Upper lobe of left lung (tissue), 6 donors: ENCODE measurements at regions not wholly inside any gene's neighbourhood (a gene's known extent, or its start where the extent isn't known, plus 50 kb on each side); places are given as distances from the start of the nearest gene placed in this dataset.

Experiments
- ATAC-seq, 2 donors: fragments of 200-7000 bp; cut with Tn5 transposase; one replicate each; pipeline ENCODE4 v1.9.1; 2022; ENCODE audit warnings: mild to moderate bottlenecking in 2 of 2, moderate library complexity in 2 of 2; ENCODE audit not compliant: low FRiP score in 2 of 2
- DNase-seq, 2 donors: peaks; one replicate each; pipeline ENCODE4 v3.0.0-alpha.2; 2019 to 2020
- H3K27ac ChIP-seq, 4 donors: fragments of 200-600 bp; sonication (generic); one replicate each; pipeline ENCODE4 v1.5.1; 2016 to 2019
- H3K27me3 ChIP-seq, 4 donors: fragments of 200-600 bp; sonication (generic); one replicate each; pipeline ENCODE4 v1.5.1; 2017 to 2019
- H3K36me3 ChIP-seq, 4 donors: fragments of 200-600 bp; sonication (generic); one replicate each; pipeline ENCODE4 v1.5.1; 2016 to 2019
- H3K4me1 ChIP-seq, 4 donors: fragments of 200-600 bp; sonication (generic); one replicate each; pipeline ENCODE4 v1.5.1; 2018 to 2019
- H3K4me3 ChIP-seq, 4 donors: fragments of 200-600 bp; sonication (generic); one replicate each; pipeline ENCODE4 v1.5.1; 2017 to 2019; ENCODE audit warnings: mild to moderate bottlenecking in 2 of 4, moderate library complexity in 1 of 4
- H3K9me3 ChIP-seq, 4 donors: fragments of 200-600 bp; sonication (generic); one replicate each; pipeline ENCODE4 v1.5.1; 2018 to 2019
- CTCF ChIP-seq, 6 experiments: fragments of 450-650 bp in 4 of 6; fragments of 200-600 bp in 2 of 6; sonication (generic) in 2 of 6; IDR thresholded peaks; one replicate each; pipeline ENCODE4 v1.5.1; 2016 to 2019; ENCODE audit warnings: antibody characterized with exemption in 6 of 6
- EP300 ChIP-seq, 4 donors: sonication (generic); formaldehyde crosslinking; IDR thresholded peaks; one replicate each; pipeline ENCODE4 v1.5.1; 2017; ENCODE audit warnings: antibody characterized with exemption in 4 of 4, control low read depth in 2 of 4
- POLR2A ChIP-seq, 4 donors: fragments of 450-650 bp; IDR thresholded peaks; one replicate each; pipeline ENCODE4 v1.5.1; 2016 to 2017; ENCODE audit warnings: antibody characterized with exemption in 4 of 4, mild to moderate bottlenecking in 2 of 4
- POLR2AphosphoS5 ChIP-seq, 2 donors: sonication (generic); formaldehyde crosslinking; IDR thresholded peaks; one replicate each; pipeline ENCODE4 v1.5.1; 2017; ENCODE audit warnings: antibody characterized with exemption in 2 of 2
- WGBS, 2 donors: methylation state at CpG; one replicate each; pipeline ENCODE4 v1.1.5; 2017 to 2018; 5-methylcytosine and 5-hydroxymethylcytosine counted together
- donor health status: DM: no; HTN: no; CAD: no; lungs with moderate emphysema.
- donor health status: DM: no; HTN: yes; CAD: no; lungs with severe emphysema.

- no peak for TF ChIP-seq POLR2AphosphoS5 (IDR thresholded peaks at IDR 0.05)
- Histone ChIP-seq H3K27me3 (no peaks in the 10 kb centered on the region), H3K4me3 (peak overlapping the region in 2 of 4 donors; percentile 16 to 26), H3K9me3 (no peaks in the 10 kb centered on the region), H3K36me3 (no peaks in the 10 kb centered on the region), H3K27ac (peak overlapping the region; percentile 76 to 81 (median 78)), H3K4me1 (peaks cover 39 to 51% (median 44%) of the 10 kb centered on the region in 4 donors)
- WGBS, 2 donors = 4 to 27% methylated on average over 2 of the region's 2 CpGs
- no peak for ATAC-seq
- DNase-seq = no peak
These were observed 144.1 kb upstream of the CAV2 start for GRCh38 chr7:116355424-116355765.

GRCh38 chr7:116356333-116356965 is 143.1 kb upstream of the CAV2 start:
- Histone ChIP-seq H3K36me3 (no peaks in the 10 kb centered on the region), H3K4me1 (peaks cover 39 to 51% (median 44%) of the 10 kb centered on the region in 4 donors), H3K27ac (peak overlapping the region; percentile 76 to 81 (median 78)), H3K27me3 (no peaks in the 10 kb centered on the region), H3K4me3 (no peak overlapping the region), H3K9me3 (no peaks in the 10 kb centered on the region)
- 76 to 100% methylated on average over 1 of the region's 1 CpG for WGBS, 2 donors
- ATAC-seq (no peak), DNase-seq (no peak)
- TF ChIP-seq CTCF (IDR thresholded peaks at IDR 0.05) (no peak), POLR2A (IDR thresholded peaks at IDR 0.05) (no peak), POLR2AphosphoS5 (IDR thresholded peaks at IDR 0.05) (no peak), EP300 (IDR thresholded peaks at IDR 0.05) (no peak)

- no peaks in the 10 kb centered on the region for H3K9me3 ChIP-seq
- ATAC-seq (no peak), DNase-seq (no peak)
- no peaks in the 10 kb centered on the region for H3K36me3 ChIP-seq
- 73 to 82% methylated on average over 2 of the region's 2 CpGs for WGBS, 2 donors
- H3K4me1 ChIP-seq = peaks cover 39 to 51% (median 44%) of the 10 kb centered on the region in 4 donors
- peak overlapping the region; percentile 28 to 81 (median 77) for H3K27ac ChIP-seq
- H3K4me3 ChIP-seq = no peak overlapping the region
- no peaks in the 10 kb centered on the region for H3K27me3 ChIP-seq
- no peak for TF ChIP-seq POLR2AphosphoS5 (IDR thresholded peaks at IDR 0.05)
- TF ChIP-seq CTCF (IDR thresholded peaks at IDR 0.05) = no peak
- TF ChIP-seq EP300 (IDR thresholded peaks at IDR 0.05) = no peak
- no peak for TF ChIP-seq POLR2A (IDR thresholded peaks at IDR 0.05)
These were observed 142.6 kb upstream of the CAV2 start for GRCh38 chr7:116356979-116357378.

- Histone ChIP-seq H3K4me1 (peaks cover 39 to 47% (median 41%) of the 10 kb centered on the region in 4 donors), H3K36me3 (no peaks in the 10 kb centered on the region), H3K4me3 (no peak overlapping the region), H3K9me3 (no peaks in the 10 kb centered on the region), H3K27ac (peak overlapping the region; percentile 18 to 81 (median 52)), H3K27me3 (no peaks in the 10 kb centered on the region)
- no peak for DNase-seq
- TF ChIP-seq POLR2A (IDR thresholded peaks at IDR 0.05) = no peak
- no peak for TF ChIP-seq EP300 (IDR thresholded peaks at IDR 0.05)
- no peak for TF ChIP-seq CTCF (IDR thresholded peaks at IDR 0.05)
- no peak for TF ChIP-seq POLR2AphosphoS5 (IDR thresholded peaks at IDR 0.05)
- no peak for ATAC-seq
- 86% methylated on average over 5 of the region's 5 CpGs for WGBS, 2 donors
These were observed 141.5 kb upstream of the CAV2 start for GRCh38 chr7:116357781-116358670.

GRCh38 chr7:116361767-116362166 is 137.8 kb upstream of the CAV2 start:
- ATAC-seq = no peak

More at GRCh38 chr7:116361767-116362166, 137.8 kb upstream of the CAV2 start:
- DNase-seq = no peak
- Histone ChIP-seq H3K4me1 (peaks cover 5 to 16% (median 9%) of the 10 kb centered on the region in 4 donors), H3K9me3 (no peaks in the 10 kb centered on the region), H3K27ac (no peak overlapping the region), H3K4me3 (no peak overlapping the region), H3K27me3 (no peaks in the 10 kb centered on the region), H3K36me3 (no peaks in the 10 kb centered on the region)
- TF ChIP-seq POLR2A (IDR thresholded peaks at IDR 0.05) = no peak
- TF ChIP-seq EP300 (IDR thresholded peaks at IDR 0.05) = no peak
- TF ChIP-seq CTCF (IDR thresholded peaks at IDR 0.05) = no peak
- TF ChIP-seq POLR2AphosphoS5 (IDR thresholded peaks at IDR 0.05) = no peak
- WGBS, 2 donors = 95% methylated on average over 3 of the region's 3 CpGs
